Thyroid gland (tissue), 4 donors: ENCODE measurements at regions not wholly inside any gene's neighbourhood (a gene's known extent, or its start where the extent isn't known, plus 50 kb on each side); places are given as distances from the start of the nearest gene placed in this dataset.

ENCODE experiments used
- DNase-seq, 2 donors: peaks; one replicate each; pipeline ENCODE4 v3.0.0-alpha.2; 2019
- H3K27ac ChIP-seq, 3 donors: fragments of 200-600 bp; sonication (generic); 1 replicate in 2 of 3; 2 replicates in 1 of 3; pipeline ENCODE4 v1.5.1; 2016 to 2019; ENCODE audit warnings: mild to moderate bottlenecking in 1 of 3, moderate library complexity in 1 of 3
- H3K27me3 ChIP-seq: fragments of 200-600 bp; sonication (generic); one replicate; pipeline ENCODE4 v1.5.1; 2019
- H3K36me3 ChIP-seq, 2 donors: fragments of 200-600 bp; sonication (generic); one replicate each; pipeline ENCODE4 v1.5.1; 2016 to 2019
- H3K4me1 ChIP-seq, 2 donors: fragments of 200-600 bp; sonication (generic); one replicate each; pipeline ENCODE4 v1.5.1; 2017 to 2019
- H3K4me3 ChIP-seq, 3 donors: fragments of 200-600 bp; sonication (generic); replicated peaks in 1 of 3; 1 replicate in 2 of 3; 2 replicates in 1 of 3; pipeline ENCODE4 v1.5.1; 2016; ENCODE audit warnings: mild to moderate bottlenecking in 1 of 3
- H3K9me3 ChIP-seq: fragments of 200-600 bp; sonication (generic); one replicate; pipeline ENCODE4 v1.5.1; 2017
- CTCF ChIP-seq, 6 experiments: fragments of 200-600 bp in 3 of 6; fragments of 450-650 bp in 3 of 6; sonication (generic) in 3 of 6; IDR thresholded peaks; one replicate each; pipeline ENCODE4 v1.5.1; 2016 to 2019; ENCODE audit warnings: antibody characterized with exemption in 6 of 6, mild to moderate bottlenecking in 2 of 6, inconsistent platforms in 1 of 6, moderate library complexity in 1 of 6
- POLR2A ChIP-seq, 2 donors: fragments of 450-650 bp; IDR thresholded peaks; one replicate each; pipeline ENCODE4 v1.6.1; 2017; ENCODE audit warnings: antibody characterized with exemption in 2 of 2, mild to moderate bottlenecking in 2 of 2, moderate library complexity in 1 of 2
- WGBS, 2 donors: methylation state at CpG; one replicate each; pipeline ENCODE4 v1.1.5; 2017; 5-methylcytosine and 5-hydroxymethylcytosine counted together
- intact Hi-C: fragments of 100-400 bp; cut with DNase I; formaldehyde crosslinking; loops from one replicate; pipeline ENCODE4 v1.15.1; 2023

- Histone ChIP-seq H3K36me3 (no peaks in the 10 kb centered on the region), H3K4me1 (no peaks in the 10 kb centered on the region), H3K27me3 (no peaks in the 10 kb centered on the region), H3K4me3 (no peak overlapping the region), H3K27ac (no peak overlapping the region), H3K9me3 (no peaks in the 10 kb centered on the region)
- DNase-seq = no peak
- intact Hi-C loops = no loop called here
- WGBS, 2 donors = 91 to 93% methylated on average over 2 of the region's 2 CpGs
- TF ChIP-seq CTCF (IDR thresholded peaks at IDR 0.05) (no peak), POLR2A (IDR thresholded peaks at IDR 0.05) (no peak)
Measured at GRCh38 chr11:109869536-109869935, 223.7 kb upstream of the ZC3H12C start.

- H3K27me3 ChIP-seq = no peaks in the 10 kb centered on the region
- intact Hi-C loops = no loop called here
- no peaks in the 10 kb centered on the region for H3K36me3 ChIP-seq
- no peak overlapping the region for H3K4me3 ChIP-seq
- no peak overlapping the region for H3K27ac ChIP-seq
- no peak for DNase-seq
- no peaks in the 10 kb centered on the region for H3K4me1 ChIP-seq
- no peak for TF ChIP-seq POLR2A (IDR thresholded peaks at IDR 0.05)
- no peak for TF ChIP-seq CTCF (IDR thresholded peaks at IDR 0.05)
- no peaks in the 10 kb centered on the region for H3K9me3 ChIP-seq
- WGBS, 2 donors = 92 to 94% methylated on average over 6 of the region's 6 CpGs
Measured at GRCh38 chr11:109870297-109870696, 222.9 kb upstream of the ZC3H12C start.

GRCh38 chr11:109877043-109877442 lies 216.1 kb upstream of the ZC3H12C start:
- 40 to 59% methylated on average over 4 of the region's 4 CpGs for WGBS, 2 donors
- Histone ChIP-seq H3K36me3 (no peaks in the 10 kb centered on the region), H3K4me1 (no peaks in the 10 kb centered on the region)

GRCh38 chr11:109884501-109884900 lies 208.7 kb upstream of the ZC3H12C start:
- H3K9me3 ChIP-seq = no peaks in the 10 kb centered on the region
- DNase-seq = no peak
- H3K27ac ChIP-seq = no peak overlapping the region
- 90 to 94% methylated on average over 4 of the region's 4 CpGs for WGBS, 2 donors
- intact Hi-C loops = no loop called here
- no peaks in the 10 kb centered on the region for H3K4me1 ChIP-seq
- TF ChIP-seq POLR2A (IDR thresholded peaks at IDR 0.05) = no peak
- TF ChIP-seq CTCF (IDR thresholded peaks at IDR 0.05) = no peak
- no peak overlapping the region for H3K4me3 ChIP-seq
- H3K36me3 ChIP-seq = no peaks in the 10 kb centered on the region
- no peaks in the 10 kb centered on the region for H3K27me3 ChIP-seq

More at GRCh38 chr11:109877043-109877442, 216.1 kb upstream of the ZC3H12C start:
- Histone ChIP-seq H3K27me3 (no peaks in the 10 kb centered on the region), H3K9me3 (no peaks in the 10 kb centered on the region), H3K27ac (no peak overlapping the region), H3K4me3 (no peak overlapping the region)
- TF ChIP-seq CTCF (IDR thresholded peaks at IDR 0.05) = no peak
- TF ChIP-seq POLR2A (IDR thresholded peaks at IDR 0.05) = no peak
- no peak for DNase-seq
- intact Hi-C loops = no loop called here

- H3K27ac ChIP-seq = no peak overlapping the region
- 70 to 73% methylated on average over 7 of the region's 7 CpGs for WGBS, 2 donors
- no peaks in the 10 kb centered on the region for H3K4me1 ChIP-seq
- no peak overlapping the region for H3K4me3 ChIP-seq
- H3K27me3 ChIP-seq = no peaks in the 10 kb centered on the region
- no peaks in the 10 kb centered on the region for H3K9me3 ChIP-seq
- H3K36me3 ChIP-seq = no peaks in the 10 kb centered on the region
- TF ChIP-seq CTCF (IDR thresholded peaks at IDR 0.05) (no peak), POLR2A (IDR thresholded peaks at IDR 0.05) (no peak)
- intact Hi-C loops = no loop called here
- DNase-seq = no peak
Measured at GRCh38 chr11:109885006-109885405, 208.2 kb upstream of the ZC3H12C start.
